GM13976 (cell line): ENCODE measurements at regions not wholly inside any gene's neighbourhood (a gene's known extent, or its start where the extent isn't known, plus 50 kb on each side); places are given as distances from the start of the nearest gene placed in this dataset.

Experiments
- DNase-seq: peaks from one replicate; pipeline ENCODE4 v3.0.0; 2012; ENCODE audit warnings: low spot score
- CTCF ChIP-seq: IDR thresholded peaks from 2 replicates; pipeline ENCODE4 v1.5.1; 2012; ENCODE audit warnings: borderline replicate concordance, mild to moderate bottlenecking; ENCODE audit not compliant: insufficient read depth; ENCODE audit errors: extremely low read depth, missing control alignments, control extremely low read depth
- in situ Hi-C: fragments of 300-500 bp; cut with MboI; formaldehyde crosslinking; loops from one replicate; pipeline ENCODE4 v1.12.0; 2022; ENCODE audit warnings: low sequenced_read_pairs, mixed read lengths, inconsistent platforms; ENCODE audit not compliant: unreplicated experiment

DNA sequence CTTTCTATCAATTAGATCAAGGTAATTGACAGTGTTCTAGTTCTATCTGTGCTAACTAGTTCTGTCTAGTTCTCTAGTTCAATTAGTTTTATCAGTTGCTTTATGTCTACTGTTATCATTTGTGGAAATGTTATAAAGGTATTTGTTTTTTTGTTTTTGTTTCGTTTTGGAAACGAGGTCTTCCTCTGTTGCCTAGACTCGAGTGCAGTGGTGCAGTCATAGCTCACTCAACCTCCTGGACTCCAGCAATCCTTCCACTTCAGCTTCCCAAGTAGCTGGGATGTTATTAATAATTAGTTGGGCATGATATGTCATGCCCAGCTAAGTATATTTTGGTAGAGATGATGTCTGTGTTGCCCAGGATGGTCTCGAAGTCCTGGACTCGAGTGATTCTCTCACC, 1682.8 kb upstream of the LRRTM1 start:
- in situ Hi-C loops: no loop called here
- no peak for TF ChIP-seq CTCF
- DNase-seq: no peak

DNA sequence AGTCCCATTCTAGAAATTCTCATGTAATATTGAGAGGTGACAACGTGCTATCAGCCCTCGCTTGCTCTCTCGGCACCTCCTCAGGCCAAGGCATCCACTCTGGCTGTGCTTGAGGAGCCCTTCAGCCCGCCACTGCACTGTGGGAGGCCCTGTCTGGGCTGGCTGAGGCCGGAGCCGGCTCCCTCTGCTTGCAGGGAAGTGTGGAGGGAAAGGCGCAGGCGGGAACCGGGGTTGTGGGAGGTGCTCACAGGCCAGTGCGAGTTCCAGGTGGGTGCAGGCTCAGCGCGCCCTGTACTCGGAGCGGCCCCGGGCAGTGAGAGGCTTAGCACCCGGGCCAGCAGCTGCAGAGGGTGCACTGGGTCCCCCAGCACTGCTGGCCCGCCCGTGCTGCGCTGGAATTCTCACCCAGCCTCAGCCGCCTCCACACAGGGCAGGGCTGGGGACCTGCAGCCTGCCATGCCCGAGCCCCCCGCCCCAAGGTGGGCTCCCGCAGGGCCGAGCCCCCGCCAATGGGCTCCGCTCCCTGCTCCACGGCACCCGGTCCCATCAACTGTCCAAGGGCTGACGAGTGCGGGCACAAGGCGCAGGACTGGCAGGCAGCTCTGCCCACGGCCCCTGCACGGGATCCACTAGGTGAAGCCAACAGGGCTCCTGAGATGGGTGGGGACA, 1680.6 kb upstream of the LRRTM1 start:
- in situ Hi-C loops: no loop called here
- DNase-seq: no peak
- TF ChIP-seq CTCF: no peak

- DNase-seq: no peak
- in situ Hi-C loops: no loop called here
- TF ChIP-seq CTCF: no peak
Observed at GRCh38 chr2:81981585-81981984, 1677.0 kb upstream of the LRRTM1 start.

GRCh38 chr2:81979086-81979485, 1674.5 kb upstream of the LRRTM1 start:
- in situ Hi-C loops: no loop called here
- no peak for TF ChIP-seq CTCF
- no peak for DNase-seq

GRCh38 chr2:81976998-81977397, 1672.4 kb upstream of the LRRTM1 start:
- no peak for TF ChIP-seq CTCF
- DNase-seq: no peak
- in situ Hi-C loops: no loop called here

- no peak for TF ChIP-seq CTCF
- DNase-seq: no peak
- in situ Hi-C loops: no loop called here
Observed at GRCh38 chr2:81974216-81974615, 1669.7 kb upstream of the LRRTM1 start.
